ENCODE measurements at regions not wholly inside any gene's neighbourhood (a gene's known extent, or its start where the extent isn't known, plus 50 kb on each side); places are given as distances from the start of the nearest gene placed in this dataset.

- no CpG with 5 or more reads among the region's 5 CpGs for WGBS (ENCODE audit: insufficient coverage)
- no peak overlapping the region for H3K27ac ChIP-seq (ENCODE audit: low read length)
Observed at GRCh38 chr5:60257596-60258271, 364.2 kb upstream of the PDE4D start.

GRCh38 chr5:60256546-60256945 is 363.0 kb upstream of the PDE4D start:
- H3K4me1 ChIP-seq (ENCODE audit: control insufficient read depth, insufficient read depth, low read length): no peaks in the 10 kb centered on the region
- no peaks in the 10 kb centered on the region for H3K27me3 ChIP-seq (ENCODE audit: control insufficient read depth, insufficient read depth, low read length)
- H3K4me3 ChIP-seq (ENCODE audit: low read length): no peak overlapping the region
- H3K36me3 ChIP-seq (ENCODE audit: control insufficient read depth, insufficient read depth, low read length): no peaks in the 10 kb centered on the region
- H3K9me3 ChIP-seq (replicated peaks; ENCODE audit: control insufficient read depth, low read depth, low read length): no peaks in the 10 kb centered on the region
- no peak overlapping the region for H3K27ac ChIP-seq (ENCODE audit: low read length)
- DNase-seq: no peak
- no CpG with 5 or more reads among the region's 2 CpGs for WGBS (ENCODE audit: insufficient coverage)

More at GRCh38 chr5:60257596-60258271, 364.2 kb upstream of the PDE4D start:
- H3K4me3 ChIP-seq (ENCODE audit: low read length): no peak overlapping the region
- H3K9me3 ChIP-seq (replicated peaks; ENCODE audit: control insufficient read depth, low read depth, low read length): no peaks in the 10 kb centered on the region
- H3K36me3 ChIP-seq (ENCODE audit: control insufficient read depth, insufficient read depth, low read length): no peaks in the 10 kb centered on the region
- DNase-seq: no peak
- no peaks in the 10 kb centered on the region for H3K27me3 ChIP-seq (ENCODE audit: control insufficient read depth, insufficient read depth, low read length)
- no peaks in the 10 kb centered on the region for H3K4me1 ChIP-seq (ENCODE audit: control insufficient read depth, insufficient read depth, low read length)

- no peaks in the 10 kb centered on the region for H3K36me3 ChIP-seq (ENCODE audit: control insufficient read depth, insufficient read depth, low read length)
- 88% methylated on average over 1 of the region's 1 CpG for WGBS (ENCODE audit: insufficient coverage)
- H3K9me3 ChIP-seq (replicated peaks; ENCODE audit: control insufficient read depth, low read depth, low read length): no peaks in the 10 kb centered on the region
- H3K27me3 ChIP-seq (ENCODE audit: control insufficient read depth, insufficient read depth, low read length): no peaks in the 10 kb centered on the region
- no peak overlapping the region for H3K4me3 ChIP-seq (ENCODE audit: low read length)
- peak; percentile 56 for DNase-seq
- no peak overlapping the region for H3K27ac ChIP-seq (ENCODE audit: low read length)
- H3K4me1 ChIP-seq (ENCODE audit: control insufficient read depth, insufficient read depth, low read length): peaks cover 2% of the 10 kb centered on the region
Observed at GRCh38 chr5:60248901-60249300, 355.4 kb upstream of the PDE4D start.

GRCh38 chr5:60243713-60244112 is 350.2 kb upstream of the PDE4D start:
- Histone ChIP-seq H3K36me3 (ENCODE audit: control insufficient read depth, insufficient read depth, low read length) (no peaks in the 10 kb centered on the region), H3K9me3 (replicated peaks; ENCODE audit: control insufficient read depth, low read depth, low read length) (peaks cover 3% of the 10 kb centered on the region), H3K27me3 (ENCODE audit: control insufficient read depth, insufficient read depth, low read length) (no peaks in the 10 kb centered on the region), H3K4me3 (ENCODE audit: low read length) (no peak overlapping the region), H3K27ac (ENCODE audit: low read length) (no peak overlapping the region), H3K4me1 (ENCODE audit: control insufficient read depth, insufficient read depth, low read length) (peaks cover under 1% of the 10 kb centered on the region)
- no CpG with 5 or more reads among the region's 1 CpG for WGBS (ENCODE audit: insufficient coverage)
- DNase-seq: no peak

- DNase-seq: no peak
- no CpG with 5 or more reads among the region's 2 CpGs for WGBS (ENCODE audit: insufficient coverage)
- no peaks in the 10 kb centered on the region for H3K9me3 ChIP-seq (replicated peaks; ENCODE audit: control insufficient read depth, low read depth, low read length)
- no peaks in the 10 kb centered on the region for H3K36me3 ChIP-seq (ENCODE audit: control insufficient read depth, insufficient read depth, low read length)
- no peaks in the 10 kb centered on the region for H3K27me3 ChIP-seq (ENCODE audit: control insufficient read depth, insufficient read depth, low read length)
- H3K4me3 ChIP-seq (ENCODE audit: low read length): no peak overlapping the region
- peaks cover 2% of the 10 kb centered on the region for H3K4me1 ChIP-seq (ENCODE audit: control insufficient read depth, insufficient read depth, low read length)
- H3K27ac ChIP-seq (ENCODE audit: low read length): no peak overlapping the region
Observed at GRCh38 chr5:60232036-60232795, 338.7 kb upstream of the PDE4D start.

GRCh38 chr5:60230456-60230855 is 336.9 kb upstream of the PDE4D start:
- Histone ChIP-seq H3K4me3 (ENCODE audit: low read length) (no peak overlapping the region), H3K36me3 (ENCODE audit: control insufficient read depth, insufficient read depth, low read length) (no peaks in the 10 kb centered on the region), H3K9me3 (replicated peaks; ENCODE audit: control insufficient read depth, low read depth, low read length) (no peaks in the 10 kb centered on the region), H3K4me1 (ENCODE audit: control insufficient read depth, insufficient read depth, low read length) (peaks cover 2% of the 10 kb centered on the region), H3K27ac (ENCODE audit: low read length) (no peak overlapping the region), H3K27me3 (ENCODE audit: control insufficient read depth, insufficient read depth, low read length) (no peaks in the 10 kb centered on the region)
- DNase-seq: no peak
- no CpG with 5 or more reads among the region's 1 CpG for WGBS (ENCODE audit: insufficient coverage)

GRCh38 chr5:60229691-60230185 is 336.2 kb upstream of the PDE4D start:
- Histone ChIP-seq H3K36me3 (ENCODE audit: control insufficient read depth, insufficient read depth, low read length) (no peaks in the 10 kb centered on the region), H3K4me1 (ENCODE audit: control insufficient read depth, insufficient read depth, low read length) (peaks cover 2% of the 10 kb centered on the region), H3K27me3 (ENCODE audit: control insufficient read depth, insufficient read depth, low read length) (no peaks in the 10 kb centered on the region), H3K9me3 (replicated peaks; ENCODE audit: control insufficient read depth, low read depth, low read length) (no peaks in the 10 kb centered on the region), H3K4me3 (ENCODE audit: low read length) (no peak overlapping the region), H3K27ac (ENCODE audit: low read length) (no peak overlapping the region)
- DNase-seq: peak; percentile 78

GRCh38 chr5:60228676-60229075 is 335.1 kb upstream of the PDE4D start:
- WGBS (ENCODE audit: insufficient coverage): no CpG with 5 or more reads among the region's 3 CpGs
- Histone ChIP-seq H3K27ac (ENCODE audit: low read length) (no peak overlapping the region), H3K36me3 (ENCODE audit: control insufficient read depth, insufficient read depth, low read length) (no peaks in the 10 kb centered on the region), H3K4me3 (ENCODE audit: low read length) (no peak overlapping the region), H3K4me1 (ENCODE audit: control insufficient read depth, insufficient read depth, low read length) (peaks cover 2% of the 10 kb centered on the region), H3K27me3 (ENCODE audit: control insufficient read depth, insufficient read depth, low read length) (no peaks in the 10 kb centered on the region), H3K9me3 (replicated peaks; ENCODE audit: control insufficient read depth, low read depth, low read length) (no peaks in the 10 kb centered on the region)
- no peak for DNase-seq

- Histone ChIP-seq H3K27me3 (ENCODE audit: control insufficient read depth, insufficient read depth, low read length) (no peaks in the 10 kb centered on the region), H3K4me3 (ENCODE audit: low read length) (no peak overlapping the region), H3K27ac (ENCODE audit: low read length) (no peak overlapping the region), H3K9me3 (replicated peaks; ENCODE audit: control insufficient read depth, low read depth, low read length) (no peaks in the 10 kb centered on the region), H3K4me1 (ENCODE audit: control insufficient read depth, insufficient read depth, low read length) (peaks cover 2% of the 10 kb centered on the region), H3K36me3 (ENCODE audit: control insufficient read depth, insufficient read depth, low read length) (no peaks in the 10 kb centered on the region)
- no peak for DNase-seq
Observed at GRCh38 chr5:60226128-60226527, 332.6 kb upstream of the PDE4D start.

GRCh38 chr5:60223342-60223741 is 329.8 kb upstream of the PDE4D start:
- Histone ChIP-seq H3K27me3 (ENCODE audit: control insufficient read depth, insufficient read depth, low read length) (no peaks in the 10 kb centered on the region), H3K27ac (ENCODE audit: low read length) (no peak overlapping the region), H3K4me1 (ENCODE audit: control insufficient read depth, insufficient read depth, low read length) (no peaks in the 10 kb centered on the region), H3K4me3 (ENCODE audit: low read length) (no peak overlapping the region), H3K36me3 (ENCODE audit: control insufficient read depth, insufficient read depth, low read length) (no peaks in the 10 kb centered on the region), H3K9me3 (replicated peaks; ENCODE audit: control insufficient read depth, low read depth, low read length) (no peaks in the 10 kb centered on the region)
- no peak for DNase-seq
- WGBS (ENCODE audit: insufficient coverage): 60% methylated on average over 1 of the region's 3 CpGs
